Stomach (tissue), 8 donors: ENCODE measurements at regions not wholly inside any gene's neighbourhood (a gene's known extent, or its start where the extent isn't known, plus 50 kb on each side); places are given as distances from the start of the nearest gene placed in this dataset.

ENCODE experiments used
- DNase-seq, 2 donors: peaks; one replicate each; pipeline versions ENCODE4 v3.0.0 to v3.0.0-alpha.2; 2013 to 2019
- H3K27ac ChIP-seq, 5 donors: fragments of 200-600 bp in 4 of 5; sonication (generic) in 4 of 5; one replicate each; pipeline ENCODE4 v1.5.1; 2013 to 2019; ENCODE audit warnings: mild to moderate bottlenecking in 1 of 5, moderate library complexity in 1 of 5
- H3K27me3 ChIP-seq, 3 donors: fragments of 200-600 bp; sonication (generic); one replicate each; pipeline ENCODE4 v1.5.1; 2017 to 2019; ENCODE audit warnings: mixed run types in 1 of 3
- H3K36me3 ChIP-seq, 4 donors: fragments of 200-600 bp; sonication (generic); 1 replicate in 3 of 4; 2 replicates in 1 of 4; pipeline ENCODE4 v1.5.1; 2016 to 2019
- H3K4me1 ChIP-seq, 4 donors: fragments of 200-600 bp; sonication (generic); one replicate each; pipeline ENCODE4 v1.5.1; 2016 to 2019
- H3K4me3 ChIP-seq, 4 donors: fragments of 200-600 bp; sonication (generic) in 3 of 4; one replicate each; pipeline ENCODE4 v1.5.1; 2016 to 2019; ENCODE audit warnings: mild to moderate bottlenecking in 1 of 4
- H3K9me3 ChIP-seq, 4 donors: fragments of 200-600 bp; sonication (generic); one replicate each; pipeline ENCODE4 v1.5.1; 2016 to 2019
- CTCF ChIP-seq, 7 experiments: fragments of 450-650 bp in 4 of 7; fragments of 200-600 bp in 3 of 7; sonication (generic) in 3 of 7; IDR thresholded peaks; one replicate each; pipeline ENCODE4 v1.5.1; 2016 to 2019; ENCODE audit warnings: antibody characterized with exemption in 7 of 7, control low read depth in 2 of 7, mild to moderate bottlenecking in 1 of 7
- EP300 ChIP-seq: sonication (generic); formaldehyde crosslinking; IDR thresholded peaks from one replicate; pipeline ENCODE4 v1.6.1; 2017; ENCODE audit warnings: antibody characterized with exemption
- POLR2A ChIP-seq, 4 donors: fragments of 450-650 bp; IDR thresholded peaks; one replicate each; pipeline ENCODE4 v1.6.1; 2016; ENCODE audit warnings: antibody characterized with exemption in 4 of 4, control low read depth in 2 of 4, mild to moderate bottlenecking in 1 of 4, moderate library complexity in 1 of 4
- POLR2AphosphoS5 ChIP-seq, 3 donors: sonication (generic); formaldehyde crosslinking; IDR thresholded peaks; one replicate each; pipeline ENCODE4 v1.6.1; 2016; ENCODE audit warnings: antibody characterized with exemption in 3 of 3
- WGBS, 5 donors: extraction: QIAGEN DNeasy Blood & Tissue Kit in 3 of 5; methylation state at CpG; one replicate each; pipeline versions ENCODE4 v1.1.5 to v1.1.7; 2013 to 2018; 5-methylcytosine and 5-hydroxymethylcytosine counted together
- intact Hi-C: fragments of 100-400 bp; cut with DNase I; formaldehyde crosslinking; loops from one replicate; pipeline ENCODE4 v1.15.1; 2023; ENCODE audit warnings: low total_unique reads
- donor health status: healthy with polysubstance abuse.
- donor health status: Bipolar disorder and iron deficiency.
- donor health status: healthy.

GRCh38 chr4:141543176-141543575 lies 93.2 kb upstream of the IL15 start:
- Histone ChIP-seq H3K27me3 (no peaks in the 10 kb centered on the region), H3K27ac (no peak overlapping the region), H3K4me3 (no peak overlapping the region), H3K4me1 (no peaks in the 10 kb centered on the region), H3K36me3 (no peaks in the 10 kb centered on the region), H3K9me3 (peaks cover 0 to 7% (median 2%) of the 10 kb centered on the region in 4 donors)
- 73 to 89% (median 82%) methylated on average over 1 of the region's 1 CpG for WGBS, 5 donors
- DNase-seq, result no peak
- intact Hi-C loops, result no loop called here
- TF ChIP-seq CTCF (IDR thresholded peaks at IDR 0.05) (no peak), POLR2A (IDR thresholded peaks at IDR 0.05) (no peak), POLR2AphosphoS5 (IDR thresholded peaks at IDR 0.05) (no peak)

GRCh38 chr4:141543706-141544105 lies 92.7 kb upstream of the IL15 start:
- Histone ChIP-seq H3K27ac (no peak overlapping the region), H3K9me3 (peaks cover 0 to 1% (median 0%) of the 10 kb centered on the region in 4 donors), H3K4me3 (no peak overlapping the region), H3K36me3 (no peaks in the 10 kb centered on the region), H3K4me1 (no peaks in the 10 kb centered on the region), H3K27me3 (no peaks in the 10 kb centered on the region)
- intact Hi-C loops, result no loop called here
- no peak for DNase-seq
- WGBS, 5 donors, result 81 to 89% (median 86%) methylated on average over 2 of the region's 2 CpGs
- TF ChIP-seq CTCF (IDR thresholded peaks at IDR 0.05), result no peak
- no peak for TF ChIP-seq EP300
- TF ChIP-seq POLR2A (IDR thresholded peaks at IDR 0.05), result no peak
- TF ChIP-seq POLR2AphosphoS5 (IDR thresholded peaks at IDR 0.05), result no peak

- DNase-seq, result no peak
- no peak overlapping the region for H3K4me3 ChIP-seq
- H3K27me3 ChIP-seq, result no peaks in the 10 kb centered on the region
- TF ChIP-seq POLR2AphosphoS5 (IDR thresholded peaks at IDR 0.05), result no peak
- TF ChIP-seq EP300, result no peak
- no peak for TF ChIP-seq CTCF (IDR thresholded peaks at IDR 0.05)
- TF ChIP-seq POLR2A (IDR thresholded peaks at IDR 0.05), result no peak
- no peaks in the 10 kb centered on the region for H3K4me1 ChIP-seq
- H3K27ac ChIP-seq, result no peak overlapping the region
- no peaks in the 10 kb centered on the region for H3K36me3 ChIP-seq
- peaks cover 0 to 8% (median 0%) of the 10 kb centered on the region in 4 donors for H3K9me3 ChIP-seq
- intact Hi-C loops, result no loop called here
These were observed 87.6 kb upstream of the IL15 start for GRCh38 chr4:141548791-141549190.

GRCh38 chr4:141560056-141560455 lies 76.3 kb upstream of the IL15 start:
- no peaks in the 10 kb centered on the region for H3K4me1 ChIP-seq
- WGBS, 5 donors, result 35 to 63% (median 48%) methylated on average over 1 of the region's 1 CpG
- H3K9me3 ChIP-seq, result no peaks in the 10 kb centered on the region
- no peak for TF ChIP-seq POLR2A (IDR thresholded peaks at IDR 0.05)
- no peak for TF ChIP-seq EP300
- TF ChIP-seq POLR2AphosphoS5 (IDR thresholded peaks at IDR 0.05), result no peak
- TF ChIP-seq CTCF (IDR thresholded peaks at IDR 0.05), result no peak
- H3K27me3 ChIP-seq, result no peaks in the 10 kb centered on the region
- no peaks in the 10 kb centered on the region for H3K36me3 ChIP-seq
- no peak for DNase-seq
- H3K4me3 ChIP-seq, result no peak overlapping the region
- intact Hi-C loops, result no loop called here
- no peak overlapping the region for H3K27ac ChIP-seq
